Stomach (tissue), 4 donors: ENCODE measurements at regions not wholly inside any gene's neighbourhood (a gene's known extent, or its start where the extent isn't known, plus 50 kb on each side); places are given as distances from the start of the nearest gene placed in this dataset.

Source experiments
- CTCF ChIP-seq, 7 experiments: fragments of 450-650 bp in 4 of 7; fragments of 200-600 bp in 3 of 7; sonication (generic) in 3 of 7; IDR thresholded peaks; one replicate each; pipeline ENCODE4 v1.5.1; 2016 to 2019; ENCODE audit warnings: antibody characterized with exemption in 7 of 7, control low read depth in 2 of 7, mild to moderate bottlenecking in 1 of 7
- EP300 ChIP-seq: sonication (generic); formaldehyde crosslinking; IDR thresholded peaks from one replicate; pipeline ENCODE4 v1.6.1; 2017; ENCODE audit warnings: antibody characterized with exemption
- POLR2A ChIP-seq, 4 donors: fragments of 450-650 bp; IDR thresholded peaks; one replicate each; pipeline ENCODE4 v1.6.1; 2016; ENCODE audit warnings: antibody characterized with exemption in 4 of 4, control low read depth in 2 of 4, mild to moderate bottlenecking in 1 of 4, moderate library complexity in 1 of 4
- POLR2AphosphoS5 ChIP-seq, 3 donors: sonication (generic); formaldehyde crosslinking; IDR thresholded peaks; one replicate each; pipeline ENCODE4 v1.6.1; 2016; ENCODE audit warnings: antibody characterized with exemption in 3 of 3

DNA sequence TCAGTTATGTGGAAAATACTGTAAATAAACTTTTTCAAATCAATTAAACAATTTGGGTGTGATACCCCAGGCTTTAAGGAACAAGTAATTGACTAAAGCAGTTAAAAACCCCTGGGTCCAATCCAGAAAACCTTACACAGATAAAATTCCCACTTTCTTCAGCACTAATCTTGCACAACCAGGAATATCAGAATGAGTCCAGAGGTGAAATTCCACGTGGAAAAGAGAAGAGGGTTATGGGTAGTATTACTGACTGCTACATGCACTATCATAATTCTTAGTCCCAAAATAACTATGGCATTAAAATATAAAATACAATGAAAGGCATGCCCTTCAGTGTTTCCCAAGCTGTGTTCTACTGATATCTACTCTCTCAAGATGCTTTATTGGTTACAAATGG, 135.7 kb upstream of the STEAP4 start:
- TF ChIP-seq POLR2AphosphoS5 (IDR thresholded peaks at IDR 0.05) (no peak), CTCF (IDR thresholded peaks at IDR 0.05) (no peak), POLR2A (IDR thresholded peaks at IDR 0.05) (no peak), EP300 (no peak)
